HG02588 (cell line): ENCODE measurements at regions not wholly inside any gene's neighbourhood (a gene's known extent, or its start where the extent isn't known, plus 50 kb on each side); places are given as distances from the start of the nearest gene placed in this dataset.

ENCODE experiments used
- ATAC-seq: cut with Tn5 transposase; IDR thresholded peaks from one replicate; pipeline ENCODE4 v1.9.1; 2021; ENCODE audit warnings: mild to moderate bottlenecking, moderate library complexity; ENCODE audit not compliant: unreplicated experiment

- no peak for ATAC-seq
These were observed 194.8 kb downstream of the ATG4C start for GRCh38 chr1:62978741-62979140.

DNA sequence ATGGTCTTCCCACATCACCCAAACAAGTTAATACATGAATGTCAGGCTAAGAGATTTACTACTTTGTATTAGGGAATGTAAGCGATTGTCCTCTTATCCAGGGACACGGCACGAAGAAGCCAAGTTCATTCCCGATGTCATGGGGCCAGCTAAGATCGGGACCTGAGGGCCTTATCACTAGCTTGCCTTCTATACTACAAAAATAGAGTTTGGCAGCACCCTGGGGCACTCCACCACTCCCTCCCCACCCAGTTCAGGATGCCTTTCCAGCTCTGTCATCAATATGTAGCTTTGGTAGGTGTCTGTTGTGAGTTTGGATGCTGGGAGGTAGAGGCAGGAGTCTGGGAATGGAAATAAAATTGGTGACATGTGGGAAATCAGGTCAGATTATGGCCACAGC lies 197.5 kb downstream of the ATG4C start:
- no peak for ATAC-seq

DNA sequence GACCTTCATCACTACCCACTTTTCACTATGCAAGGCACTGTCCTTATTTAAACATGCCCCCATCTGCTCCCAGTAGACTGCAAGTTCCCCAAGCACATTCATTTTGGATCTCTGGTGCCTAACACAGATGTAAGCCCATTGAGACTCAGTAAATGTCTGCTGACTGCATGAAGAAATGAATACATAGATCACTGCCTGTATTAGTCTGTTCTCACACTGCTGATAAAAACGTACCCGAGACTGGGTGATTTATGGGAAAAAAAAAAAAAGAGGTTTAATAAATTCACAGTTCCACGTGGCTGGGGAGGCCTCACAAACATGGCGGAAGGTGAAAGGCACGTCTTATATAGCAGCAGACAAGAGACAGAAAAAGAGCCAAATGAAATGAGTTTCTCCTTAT lies 204.9 kb downstream of the ATG4C start:
- no peak for ATAC-seq

DNA sequence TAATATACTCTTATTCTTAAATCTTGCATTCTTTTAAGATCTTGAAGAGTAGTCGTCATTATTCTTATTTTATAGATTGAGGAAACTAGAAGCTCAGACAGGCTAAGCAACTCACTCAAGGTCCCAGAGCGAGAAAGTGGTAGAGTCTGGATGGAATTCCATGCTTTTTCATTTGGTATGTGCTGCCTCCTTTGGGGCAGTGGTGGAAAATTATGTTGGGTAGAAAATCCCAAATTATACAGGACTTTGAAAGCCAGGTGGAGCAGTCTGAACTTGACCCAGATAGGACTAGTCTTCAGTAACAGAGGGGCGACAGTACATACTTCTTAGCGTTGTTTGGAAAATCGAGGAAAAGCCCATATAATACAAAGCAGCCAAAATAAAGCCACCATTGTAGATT lies 205.6 kb downstream of the ATG4C start:
- ATAC-seq: no peak

- no peak for ATAC-seq
These were observed 207.2 kb downstream of the ATG4C start for GRCh38 chr1:62991152-62991551.

DNA sequence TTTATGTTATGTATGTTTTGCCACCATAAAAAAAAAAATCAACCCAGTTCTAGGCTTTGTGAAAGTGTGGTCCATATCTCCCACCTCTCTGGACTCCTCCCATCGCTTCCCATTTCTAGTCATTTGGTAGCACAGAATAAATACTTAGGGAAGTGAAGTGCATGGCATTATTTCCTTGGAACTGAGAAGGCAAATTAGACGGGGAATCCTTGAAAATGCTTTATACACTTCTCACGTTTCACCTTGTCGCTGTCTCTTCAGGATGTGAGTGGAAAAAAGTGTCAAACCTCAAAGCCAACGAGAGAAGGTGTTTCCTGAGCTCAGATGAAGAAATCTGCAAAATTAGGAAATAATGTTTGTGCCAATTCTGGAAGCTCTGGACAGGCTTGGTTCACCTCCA lies 209.9 kb downstream of the ATG4C start:
- ATAC-seq: no peak

DNA sequence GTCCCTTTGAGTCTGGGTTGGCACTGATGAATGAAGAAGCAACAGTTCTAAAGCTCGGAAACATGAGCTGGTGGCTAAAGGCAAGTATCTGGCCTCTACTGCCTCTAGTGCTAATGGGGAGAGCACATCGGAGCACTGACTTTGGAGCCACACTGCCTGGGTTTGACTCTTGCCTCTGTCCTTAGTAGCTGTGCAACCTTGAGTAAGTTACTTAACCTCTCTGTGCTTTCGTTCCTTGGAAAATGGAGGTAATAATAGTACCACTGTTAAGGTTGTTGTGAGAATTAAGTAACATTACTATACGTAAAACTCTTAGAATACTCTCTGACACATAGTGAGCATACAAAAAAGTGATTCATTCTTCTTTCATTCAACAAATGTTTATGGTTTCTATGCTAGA lies 211.2 kb downstream of the ATG4C start:
- ATAC-seq: no peak

GRCh38 chr1:62997884-62998283 lies 214.0 kb downstream of the ATG4C start:
- ATAC-seq: no peak

- ATAC-seq: no peak
These were observed 215.1 kb downstream of the ATG4C start for GRCh38 chr1:62998845-62999649.

GRCh38 chr1:63000508-63000907 lies 216.6 kb downstream of the ATG4C start:
- no peak for ATAC-seq

GRCh38 chr1:63004868-63005267 lies 220.9 kb downstream of the ATG4C start:
- ATAC-seq: no peak

DNA sequence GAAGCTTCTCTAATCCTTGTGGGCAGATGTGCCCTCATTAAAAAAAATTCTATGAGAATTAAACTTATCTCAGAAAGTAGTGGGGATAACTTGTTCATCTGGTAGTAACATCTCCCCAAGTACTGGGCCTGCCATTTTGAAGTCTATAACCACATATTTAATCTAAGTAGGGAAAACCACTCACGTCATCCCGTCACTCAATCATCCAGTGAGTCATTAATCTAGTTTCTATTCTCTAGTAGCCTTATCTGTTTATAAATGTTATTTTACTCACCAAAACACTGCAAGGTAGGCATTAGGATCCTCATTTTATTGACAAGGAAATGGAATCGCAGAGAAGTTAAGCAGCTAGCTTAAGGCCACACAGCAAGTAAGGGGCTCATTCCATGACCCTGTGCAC lies 221.9 kb downstream of the ATG4C start:
- ATAC-seq: no peak

DNA sequence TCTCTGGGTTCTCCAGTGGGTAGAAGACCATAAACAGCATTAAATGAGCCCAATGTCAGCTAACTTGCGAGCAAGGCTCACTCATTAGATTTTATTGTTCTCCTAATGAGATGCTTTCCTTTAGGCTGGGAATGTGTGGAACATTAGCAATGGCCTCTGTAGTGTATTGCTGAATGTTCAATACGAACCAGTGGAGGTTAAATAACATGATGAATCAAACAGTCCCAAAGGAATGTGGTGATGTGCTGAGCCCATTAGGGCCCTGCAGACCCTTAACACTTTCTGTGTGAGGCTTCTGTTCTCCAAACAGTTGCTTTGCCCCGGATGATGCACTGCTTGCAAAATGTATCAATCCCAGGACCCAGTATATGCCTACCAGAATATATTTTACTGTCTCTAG lies 225.5 kb downstream of the ATG4C start:
- no peak for ATAC-seq

DNA sequence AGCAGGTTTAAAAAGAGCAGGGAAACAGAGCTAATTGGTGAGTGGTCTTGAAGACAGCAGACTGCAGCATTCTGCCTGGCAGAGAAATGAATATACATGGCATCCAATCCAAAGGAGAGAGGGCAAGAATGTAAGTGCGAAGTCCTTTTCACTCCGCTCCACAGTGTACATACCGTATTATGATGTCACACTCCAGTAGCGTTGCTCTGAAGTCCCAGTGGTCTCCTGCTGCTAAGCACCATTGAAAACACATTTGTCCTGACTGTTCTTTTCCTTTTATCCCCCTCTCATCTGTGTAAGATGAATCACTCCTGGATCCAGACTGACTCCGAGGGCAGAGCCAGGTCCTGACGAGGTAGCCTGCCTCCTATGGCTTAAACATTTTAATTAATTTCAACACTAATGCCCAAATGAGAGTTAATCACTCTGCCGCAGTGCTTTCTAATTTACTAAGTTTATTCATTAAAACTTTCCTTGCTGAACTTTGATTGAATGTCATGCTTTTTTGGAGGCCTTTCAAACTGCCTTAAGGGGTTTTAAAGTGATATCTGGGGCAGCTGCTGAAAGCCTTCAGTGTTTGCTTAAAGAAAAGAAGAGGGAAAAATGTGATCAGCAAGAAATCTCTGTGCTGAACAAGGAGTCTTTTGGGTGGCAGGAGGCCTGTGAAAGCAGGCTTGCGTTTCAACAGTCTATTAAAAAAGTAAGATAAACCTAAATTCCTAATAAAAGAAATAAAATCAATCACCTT lies 227.2 kb downstream of the ATG4C start:
- ATAC-seq: no peak

GRCh38 chr1:63012339-63012738 lies 228.4 kb downstream of the ATG4C start:
- no peak for ATAC-seq

DNA sequence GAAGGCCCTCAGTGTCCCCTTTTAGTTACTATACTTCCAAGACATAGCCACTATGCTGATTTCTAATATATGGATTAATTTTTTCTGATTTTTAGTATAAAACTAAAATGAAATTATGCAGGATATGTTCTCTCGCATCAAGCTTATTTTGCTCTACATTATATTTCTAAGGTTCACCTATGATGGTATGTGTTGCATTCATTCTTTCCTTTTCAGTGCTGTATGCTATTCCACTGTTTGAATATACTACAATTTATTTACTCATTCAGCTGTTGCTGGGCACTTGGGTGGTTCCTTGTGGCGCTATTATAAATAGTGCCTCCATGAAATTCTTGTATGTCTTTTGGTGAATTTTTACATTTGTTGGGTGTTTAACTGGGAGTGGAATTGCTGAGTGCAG lies 230.3 kb downstream of the ATG4C start:
- no peak for ATAC-seq

DNA sequence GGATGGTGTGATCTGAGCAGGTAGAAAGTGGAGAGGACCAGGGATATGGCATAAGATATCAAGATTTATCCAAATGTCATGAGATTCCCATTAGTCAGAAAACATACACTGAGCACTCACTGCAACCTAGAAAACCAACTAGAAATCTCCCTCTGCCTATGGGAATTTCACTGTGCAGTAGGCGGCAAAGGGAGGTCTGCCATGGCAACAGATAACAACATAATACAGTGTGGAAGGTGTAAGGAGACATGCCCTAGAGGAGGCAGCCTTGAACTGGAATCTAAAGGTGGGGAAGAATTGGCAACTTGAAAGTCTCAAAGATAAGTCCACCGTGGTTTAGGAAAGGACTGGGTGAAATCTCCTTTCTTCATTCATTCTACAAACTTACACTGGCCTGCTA lies 238.4 kb downstream of the ATG4C start:
- no peak for ATAC-seq

- ATAC-seq: no peak
These were observed 239.2 kb downstream of the ATG4C start for GRCh38 chr1:63023171-63023570.

- no peak for ATAC-seq
These were observed 239.7 kb downstream of the ATG4C start for GRCh38 chr1:63023637-63024036.

GRCh38 chr1:63024132-63024531 lies 240.2 kb downstream of the ATG4C start:
- ATAC-seq: no peak

DNA sequence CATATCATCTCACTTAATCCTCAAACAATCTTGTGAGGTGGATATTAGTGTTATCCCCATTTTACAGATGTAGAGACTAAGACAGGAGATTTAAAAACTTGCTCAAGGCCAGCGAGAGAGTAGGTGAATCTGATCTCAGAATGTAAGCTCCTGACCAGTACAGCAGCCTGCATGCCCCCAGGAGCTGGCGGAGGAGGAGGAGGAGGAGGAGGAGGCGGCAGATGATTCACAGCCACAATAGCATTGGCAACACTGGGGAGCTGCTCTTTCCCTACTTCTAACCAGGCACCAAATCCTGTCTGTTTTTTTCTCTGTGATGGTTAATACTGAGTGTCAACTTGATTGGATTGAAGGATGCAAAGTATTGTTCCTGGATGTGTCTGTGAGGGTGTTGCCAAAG lies 243.2 kb downstream of the ATG4C start:
- ATAC-seq: no peak

- ATAC-seq: no peak
These were observed 248.2 kb downstream of the ATG4C start for GRCh38 chr1:63032171-63032570.
